CD4-positive, alpha-beta T cell (primary cell): ENCODE measurements at regions not wholly inside any gene's neighbourhood (a gene's known extent, or its start where the extent isn't known, plus 50 kb on each side); places are given as distances from the start of the nearest gene placed in this dataset.
"Not testable (repeated sequence)": the region's sequence is repeated elsewhere in the genome, so short reads cannot be mapped to it uniquely, and the experiment has no call there.

ENCODE experiments used
- ATAC-seq: fragments of 200-7000 bp; cut with Tn5 transposase; one replicate; pipeline ENCODE4 v1.10.0; 2022; ENCODE audit warnings: mild to moderate bottlenecking; ENCODE audit not compliant: poor library complexity
- CTCF ChIA-PET: fragments of 350-600 bp; sonication (Branson Sonifier 250); formaldehyde crosslinking; loops from one replicate; lab custom pipeline; 2021; ENCODE audit warnings: antibody characterized with exemption, inconsistent platforms; lab: Charles Lee
- POLR2A ChIA-PET: fragments of 350-600 bp; sonication (Branson Sonifier 250); formaldehyde crosslinking; loops from one replicate; lab custom pipeline; 2021; ENCODE audit warnings: antibody characterized with exemption, inconsistent platforms; lab: Charles Lee
- DNase-seq, 14 experiments: peaks; one replicate each; pipeline ENCODE4 v3.0.0-alpha.2; 2013 to 2020; ENCODE audit warnings: mixed read lengths in 2 of 14
- H3K27ac ChIP-seq, 2 donors: one replicate each; pipeline versions ENCODE4 v1.5.1 to v1.7.0; 2013; ENCODE audit warnings: low read length in 2 of 2, low read depth in 1 of 2, mild to moderate bottlenecking in 1 of 2
- H3K27me3 ChIP-seq, 2 experiments: 1 replicate in 1 of 2; 2 replicates in 1 of 2; pipeline versions ENCODE4 v1.6.1 to v1.7.0; 2013; ENCODE audit warnings: low read length in 2 of 2, control low read depth in 1 of 2, mild to moderate bottlenecking in 1 of 2, moderate library complexity in 1 of 2; ENCODE audit not compliant: insufficient read depth in 2 of 2, control insufficient read depth in 1 of 2
- H3K36me3 ChIP-seq: one replicate; pipeline ENCODE4 v1.6.1; 2013; ENCODE audit warnings: low read length, control low read depth; ENCODE audit not compliant: insufficient read depth
- H3K4me1 ChIP-seq: one replicate; pipeline ENCODE4 v1.6.1; 2013; ENCODE audit warnings: low read length, control low read depth; ENCODE audit not compliant: insufficient read depth
- H3K4me3 ChIP-seq: one replicate; pipeline ENCODE4 v1.5.1; 2013; ENCODE audit warnings: mild to moderate bottlenecking, low read length, moderate library complexity
- H3K9me3 ChIP-seq, 2 experiments: 1 replicate in 1 of 2; 2 replicates in 1 of 2; pipeline versions ENCODE4 v1.6.1 to v1.7.0; 2013; ENCODE audit warnings: low read length in 2 of 2, mild to moderate bottlenecking in 2 of 2, control low read depth in 1 of 2, moderate library complexity in 1 of 2; ENCODE audit not compliant: control insufficient read depth in 1 of 2, insufficient read depth in 1 of 2
- H3K27ac Mint-ChIP-seq: one replicate; pipeline ENCODE4 v1.8.0; 2020; ENCODE audit warnings: mixed read lengths
- H3K27me3 Mint-ChIP-seq: one replicate; pipeline ENCODE4 v1.8.0; 2021; ENCODE audit warnings: mixed read lengths
- H3K36me3 Mint-ChIP-seq: one replicate; pipeline ENCODE4 v1.8.0; 2021; ENCODE audit warnings: low read depth, mixed read lengths
- H3K4me1 Mint-ChIP-seq: one replicate; pipeline ENCODE4 v1.8.0; 2021; ENCODE audit warnings: low read depth, mixed read lengths
- H3K4me3 Mint-ChIP-seq: one replicate; pipeline ENCODE4 v1.8.0; 2020; ENCODE audit warnings: mild to moderate bottlenecking, mixed read lengths
- H3K9me3 Mint-ChIP-seq: one replicate; pipeline ENCODE4 v1.8.0; 2020; ENCODE audit warnings: mixed read lengths
- intact Hi-C, 2 experiments: fragments of 100-400 bp; cut with DNase I in 1 of 2; cut with micrococcal nuclease in 1 of 2; formaldehyde crosslinking; loops; one replicate each; pipeline versions ENCODE4 v1.15.1 to v1.9.0; 2023 to 2025; cut with DNase I, micrococcal nuclease
- TF ChIP-seq, protein P1 (sequence below): fragments of 200-600 bp; IDR thresholded peaks from one replicate; pipeline ENCODE4 v1.8.0; 2022; ENCODE audit warnings: antibody characterized with exemption, mild to moderate bottlenecking

- intact Hi-C loops, result no loop called here
- Mint-ChIP-seq H3K4me3 (no peak overlapping the region), H3K4me1 (no peaks in the 10 kb centered on the region), H3K27ac (no peak overlapping the region), H3K27me3 (peaks cover 33% of the 10 kb centered on the region), H3K9me3 (no peaks in the 10 kb centered on the region), H3K36me3 (no peaks in the 10 kb centered on the region)
- Histone ChIP-seq H3K9me3 (peaks cover 0 to 16% of the 10 kb centered on the region in 2 experiments), H3K27me3 (no peaks in the 10 kb centered on the region), H3K4me1 (no peaks in the 10 kb centered on the region), H3K36me3 (no peaks in the 10 kb centered on the region), H3K4me3 (no peak overlapping the region), H3K27ac (no peak overlapping the region)
- no peak for DNase-seq
- no peak for ATAC-seq
- TF ChIP-seq, protein P1, sequence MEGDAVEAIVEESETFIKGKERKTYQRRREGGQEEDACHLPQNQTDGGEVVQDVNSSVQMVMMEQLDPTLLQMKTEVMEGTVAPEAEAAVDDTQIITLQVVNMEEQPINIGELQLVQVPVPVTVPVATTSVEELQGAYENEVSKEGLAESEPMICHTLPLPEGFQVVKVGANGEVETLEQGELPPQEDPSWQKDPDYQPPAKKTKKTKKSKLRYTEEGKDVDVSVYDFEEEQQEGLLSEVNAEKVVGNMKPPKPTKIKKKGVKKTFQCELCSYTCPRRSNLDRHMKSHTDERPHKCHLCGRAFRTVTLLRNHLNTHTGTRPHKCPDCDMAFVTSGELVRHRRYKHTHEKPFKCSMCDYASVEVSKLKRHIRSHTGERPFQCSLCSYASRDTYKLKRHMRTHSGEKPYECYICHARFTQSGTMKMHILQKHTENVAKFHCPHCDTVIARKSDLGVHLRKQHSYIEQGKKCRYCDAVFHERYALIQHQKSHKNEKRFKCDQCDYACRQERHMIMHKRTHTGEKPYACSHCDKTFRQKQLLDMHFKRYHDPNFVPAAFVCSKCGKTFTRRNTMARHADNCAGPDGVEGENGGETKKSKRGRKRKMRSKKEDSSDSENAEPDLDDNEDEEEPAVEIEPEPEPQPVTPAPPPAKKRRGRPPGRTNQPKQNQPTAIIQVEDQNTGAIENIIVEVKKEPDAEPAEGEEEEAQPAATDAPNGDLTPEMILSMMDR, result no peak
- CTCF ChIA-PET, result no interaction called here
- POLR2A ChIA-PET, result no interaction called here
These were observed 121.3 kb upstream of the WNT7A start for GRCh38 chr3:14001136-14001535.

DNA sequence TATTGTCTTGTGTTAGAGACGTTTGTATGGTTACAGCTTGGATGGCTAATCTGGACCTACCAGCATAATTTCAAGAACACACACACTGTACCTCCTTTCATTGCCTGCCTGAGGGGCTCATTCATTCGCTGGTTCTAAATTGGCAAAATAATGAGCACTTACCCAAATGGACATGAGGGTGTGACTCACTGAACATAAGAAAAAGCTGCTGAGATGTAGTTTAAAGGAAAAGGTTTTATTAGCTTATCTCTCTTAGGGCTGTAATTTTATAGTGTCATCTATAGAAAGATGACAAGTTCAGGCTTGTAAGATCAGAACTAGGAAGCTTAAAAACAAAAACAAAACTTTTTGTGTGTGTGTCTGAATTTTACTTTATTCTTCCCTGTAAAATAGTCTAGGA is 120.7 kb upstream of the WNT7A start:
- peaks cover 0 to 16% of the 10 kb centered on the region in 2 experiments for H3K9me3 ChIP-seq
- H3K4me3 ChIP-seq, result no peak overlapping the region
- H3K27me3 Mint-ChIP-seq, result peaks cover 35% of the 10 kb centered on the region
- no peak overlapping the region for H3K4me3 Mint-ChIP-seq
- POLR2A ChIA-PET, result no interaction called here
- H3K4me1 Mint-ChIP-seq, result no peaks in the 10 kb centered on the region
- ATAC-seq (no peak), DNase-seq (no peak)
- H3K9me3 Mint-ChIP-seq, result peaks cover 3% of the 10 kb centered on the region
- H3K27ac ChIP-seq, result no peak overlapping the region
- TF ChIP-seq, protein P1, result no peak
- no peaks in the 10 kb centered on the region for H3K36me3 ChIP-seq
- H3K4me1 ChIP-seq, result no peaks in the 10 kb centered on the region
- H3K27ac Mint-ChIP-seq, result no peak overlapping the region
- intact Hi-C loops, result no loop called here
- H3K36me3 Mint-ChIP-seq, result no peaks in the 10 kb centered on the region
- H3K27me3 ChIP-seq, result no peaks in the 10 kb centered on the region
- CTCF ChIA-PET, result no interaction called here

DNA sequence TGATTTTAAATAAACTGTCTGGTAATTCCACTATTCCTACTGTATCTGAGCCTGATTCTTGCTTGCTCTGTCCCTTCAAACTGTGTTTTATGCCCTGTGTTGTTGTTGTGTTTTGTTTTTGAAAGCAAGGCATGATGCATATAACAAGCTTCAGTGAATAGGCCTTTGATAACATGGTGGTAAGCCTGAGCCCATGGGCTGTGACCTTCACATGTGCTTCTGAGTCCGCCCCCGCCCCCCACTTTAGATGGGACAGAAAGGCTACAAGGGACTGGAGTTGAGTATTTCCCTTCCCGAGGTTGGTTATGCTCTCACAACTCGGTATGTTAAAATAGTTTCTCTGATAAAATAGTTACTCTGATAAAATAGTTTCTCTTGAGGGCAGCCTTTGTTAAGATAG is 119.0 kb upstream of the WNT7A start:
- ChIA-PET POLR2A (no interaction called here), CTCF (no interaction called here)
- Histone ChIP-seq H3K27ac (no peak overlapping the region), H3K4me1 (no peaks in the 10 kb centered on the region), H3K4me3 (no peak overlapping the region), H3K27me3 (no peaks in the 10 kb centered on the region), H3K9me3 (peaks cover 0 to 22% of the 10 kb centered on the region in 2 experiments), H3K36me3 (no peaks in the 10 kb centered on the region)
- intact Hi-C loops, result no loop called here
- H3K27me3 Mint-ChIP-seq, result peaks cover 37% of the 10 kb centered on the region
- ATAC-seq, result no peak
- H3K36me3 Mint-ChIP-seq, result no peaks in the 10 kb centered on the region
- TF ChIP-seq, protein P1, result no peak
- H3K4me1 Mint-ChIP-seq, result no peaks in the 10 kb centered on the region
- no peak overlapping the region for H3K4me3 Mint-ChIP-seq
- H3K9me3 Mint-ChIP-seq, result peaks cover 6% of the 10 kb centered on the region
- H3K27ac Mint-ChIP-seq, result no peak overlapping the region
- DNase-seq, result no peak

GRCh38 chr3:13995216-13995615 is 115.3 kb upstream of the WNT7A start:
- H3K27ac ChIP-seq, H3K36me3 Mint-ChIP-seq, H3K27ac Mint-ChIP-seq, H3K4me3 ChIP-seq, CTCF ChIA-PET, H3K4me3 Mint-ChIP-seq, POLR2A ChIA-PET, H3K36me3 ChIP-seq, H3K27me3 ChIP-seq, H3K4me1 Mint-ChIP-seq, ATAC-seq, H3K4me1 ChIP-seq, DNase-seq, intact Hi-C loops: not testable (repeated sequence)
- Mint-ChIP-seq H3K27me3 (peaks cover 23% of the 10 kb centered on the region), H3K9me3 (peaks cover 10% of the 10 kb centered on the region)
- H3K9me3 ChIP-seq, result peaks cover 0 to 22% of the 10 kb centered on the region in 2 experiments

DNA sequence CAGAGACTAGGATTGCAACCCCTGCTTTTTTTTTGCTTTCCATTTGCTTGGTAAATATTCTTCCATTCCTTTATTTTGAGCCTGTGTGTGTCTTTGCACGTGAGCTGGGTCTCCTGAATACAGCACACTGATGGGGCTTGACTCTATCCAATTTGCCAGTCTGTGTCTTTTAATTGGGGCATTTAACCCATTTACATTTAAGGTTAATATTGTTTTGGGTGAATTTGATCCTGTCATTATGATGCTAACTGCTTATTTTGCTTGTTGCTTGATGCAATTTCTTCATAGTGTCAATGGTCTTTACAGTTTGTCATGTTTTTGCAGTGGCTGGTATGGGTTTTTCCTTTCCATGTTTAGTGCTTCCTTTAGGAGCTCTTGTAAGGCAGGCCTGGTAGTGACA is 109.1 kb upstream of the WNT7A start:
- H3K27ac Mint-ChIP-seq, H3K4me1 Mint-ChIP-seq, H3K36me3 ChIP-seq, H3K4me1 ChIP-seq, H3K9me3 ChIP-seq, H3K27me3 ChIP-seq, H3K4me3 Mint-ChIP-seq, ATAC-seq, H3K27ac ChIP-seq, POLR2A ChIA-PET, CTCF ChIA-PET, intact Hi-C loops, DNase-seq, H3K4me3 ChIP-seq, H3K36me3 Mint-ChIP-seq: not testable (repeated sequence)
- Mint-ChIP-seq H3K27me3 (peaks cover 14% of the 10 kb centered on the region), H3K9me3 (peaks cover 21% of the 10 kb centered on the region)
